ENCODE measurements at regions not wholly inside any gene's neighbourhood (a gene's known extent, or its start where the extent isn't known, plus 50 kb on each side); places are given as distances from the start of the nearest gene placed in this dataset.

GRCh38 chrX:77346859-77347258 lies 100.3 kb upstream of the FGF16 start:
- TF ChIP-seq CTCF (IDR thresholded peaks at IDR 0.05 in 2 of 3, conservative IDR thresholded peaks at IDR 0.05 in 1 of 3; ENCODE audit: borderline replicate concordance in 1 of 3, insufficient read depth in 1 of 3, low read depth in 2 of 3, low read length in 2 of 3) (no peak), MAX (IDR thresholded peaks at IDR 0.05) (no peak), POLR2AphosphoS5 (IDR thresholded peaks at IDR 0.05; ENCODE audit: low read depth, low read length) (no peak), EZH2 (IDR thresholded peaks at IDR 0.05) (no peak), POLR2A (IDR thresholded peaks at IDR 0.05; ENCODE audit: borderline replicate concordance, extremely low read depth, insufficient read depth, insufficient read length) (no peak)
